ENCODE measurements at regions not wholly inside any gene's neighbourhood (a gene's known extent, or its start where the extent isn't known, plus 50 kb on each side); places are given as distances from the start of the nearest gene placed in this dataset.

GRCh38 chr1:108041360-108042142 is 76.6 kb upstream of the VAV3 start:
- TF ChIP-seq CTCF (IDR thresholded peaks at IDR 0.05) = no peak
- no peak for TF ChIP-seq POLR2A (IDR thresholded peaks at IDR 0.05)
- TF ChIP-seq POLR2AphosphoS5 (IDR thresholded peaks at IDR 0.05) = no peak
- no peak for TF ChIP-seq EP300 (IDR thresholded peaks at IDR 0.05)
